Cardiac fibroblast (primary cell): ENCODE measurements at regions not wholly inside any gene's neighbourhood (a gene's known extent, or its start where the extent isn't known, plus 50 kb on each side); places are given as distances from the start of the nearest gene placed in this dataset.

Experiments
- DNase-seq, 2 donors: peaks; one replicate each; pipeline versions ENCODE4 v3.0.0 to v3.0.0-alpha.2; 2010; ENCODE audit warnings: low read depth in 2 of 2
- H3K4me3 ChIP-seq, 2 donors: replicated peaks in 1 of 2; 1 replicate in 1 of 2; 2 replicates in 1 of 2; pipeline ENCODE4 v1.5.1; 2011; ENCODE audit warnings: low read depth in 2 of 2, low read length in 2 of 2, mild to moderate bottlenecking in 2 of 2, moderate library complexity in 1 of 2
- TF ChIP-seq, protein P1 (sequence below): IDR thresholded peaks from one replicate; pipeline ENCODE4 v1.5.1; 2011; ENCODE audit warnings: low read depth, mild to moderate bottlenecking, low read length, inconsistent platforms

DNA sequence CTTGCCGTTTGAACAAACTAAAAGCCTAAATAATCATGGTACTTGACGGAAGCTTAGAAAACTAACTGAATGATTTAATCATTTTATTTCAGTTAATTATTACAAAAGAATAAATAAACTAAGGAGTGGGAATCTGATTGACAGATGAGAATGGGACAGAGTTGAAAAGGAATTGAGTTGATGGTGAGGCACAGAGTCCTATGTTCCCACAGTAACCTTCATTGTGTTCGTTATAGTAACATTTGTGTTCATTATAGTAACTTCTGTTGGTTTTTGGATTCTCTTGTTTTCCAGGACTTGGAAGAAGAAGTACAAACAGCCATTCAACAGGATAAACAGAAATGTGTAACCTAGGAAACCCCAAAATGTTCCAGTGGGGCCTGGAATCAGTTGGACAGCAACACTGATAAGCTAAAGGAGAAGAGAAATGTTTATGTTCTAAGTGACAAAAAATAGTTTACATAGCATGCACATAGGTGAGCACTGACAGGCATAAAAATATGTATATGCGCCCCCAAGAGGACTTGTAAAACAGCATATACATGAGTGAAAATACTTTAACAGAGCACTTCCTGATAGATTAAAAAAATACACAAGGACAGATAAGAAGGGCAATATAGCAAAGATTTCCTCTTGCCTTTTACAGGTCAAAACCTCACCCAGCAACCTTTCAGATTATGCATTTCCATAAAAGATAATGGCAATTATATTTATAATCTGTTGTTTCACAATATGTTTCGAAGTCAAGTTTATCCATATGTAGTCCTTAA lies 218.6 kb upstream of the HTR2C start:
- TF ChIP-seq, protein P1, sequence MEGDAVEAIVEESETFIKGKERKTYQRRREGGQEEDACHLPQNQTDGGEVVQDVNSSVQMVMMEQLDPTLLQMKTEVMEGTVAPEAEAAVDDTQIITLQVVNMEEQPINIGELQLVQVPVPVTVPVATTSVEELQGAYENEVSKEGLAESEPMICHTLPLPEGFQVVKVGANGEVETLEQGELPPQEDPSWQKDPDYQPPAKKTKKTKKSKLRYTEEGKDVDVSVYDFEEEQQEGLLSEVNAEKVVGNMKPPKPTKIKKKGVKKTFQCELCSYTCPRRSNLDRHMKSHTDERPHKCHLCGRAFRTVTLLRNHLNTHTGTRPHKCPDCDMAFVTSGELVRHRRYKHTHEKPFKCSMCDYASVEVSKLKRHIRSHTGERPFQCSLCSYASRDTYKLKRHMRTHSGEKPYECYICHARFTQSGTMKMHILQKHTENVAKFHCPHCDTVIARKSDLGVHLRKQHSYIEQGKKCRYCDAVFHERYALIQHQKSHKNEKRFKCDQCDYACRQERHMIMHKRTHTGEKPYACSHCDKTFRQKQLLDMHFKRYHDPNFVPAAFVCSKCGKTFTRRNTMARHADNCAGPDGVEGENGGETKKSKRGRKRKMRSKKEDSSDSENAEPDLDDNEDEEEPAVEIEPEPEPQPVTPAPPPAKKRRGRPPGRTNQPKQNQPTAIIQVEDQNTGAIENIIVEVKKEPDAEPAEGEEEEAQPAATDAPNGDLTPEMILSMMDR: no peak
- DNase-seq: no peak
- H3K4me3 ChIP-seq: no peak overlapping the region

DNA sequence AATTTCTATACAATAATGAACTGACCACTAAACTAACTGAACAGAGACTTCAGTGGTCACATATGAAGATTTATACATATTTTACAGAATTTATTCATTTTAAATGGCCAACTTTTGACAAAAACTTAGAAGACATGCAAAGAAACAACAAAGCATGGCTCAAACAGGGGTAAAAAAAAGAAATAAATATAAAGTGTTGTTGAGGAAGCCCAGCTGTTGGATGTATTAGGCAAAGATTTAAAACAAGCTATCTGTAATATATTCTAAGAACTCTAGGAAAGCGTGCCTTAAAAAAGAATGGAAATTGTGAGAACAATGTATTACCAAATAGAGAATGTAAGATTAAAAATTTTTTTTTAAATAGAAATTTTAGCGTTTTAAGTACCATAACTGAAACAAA lies 210.9 kb upstream of the HTR2C start:
- no peak for DNase-seq
- H3K4me3 ChIP-seq: no peak overlapping the region
- TF ChIP-seq, protein P1: no peak

DNA sequence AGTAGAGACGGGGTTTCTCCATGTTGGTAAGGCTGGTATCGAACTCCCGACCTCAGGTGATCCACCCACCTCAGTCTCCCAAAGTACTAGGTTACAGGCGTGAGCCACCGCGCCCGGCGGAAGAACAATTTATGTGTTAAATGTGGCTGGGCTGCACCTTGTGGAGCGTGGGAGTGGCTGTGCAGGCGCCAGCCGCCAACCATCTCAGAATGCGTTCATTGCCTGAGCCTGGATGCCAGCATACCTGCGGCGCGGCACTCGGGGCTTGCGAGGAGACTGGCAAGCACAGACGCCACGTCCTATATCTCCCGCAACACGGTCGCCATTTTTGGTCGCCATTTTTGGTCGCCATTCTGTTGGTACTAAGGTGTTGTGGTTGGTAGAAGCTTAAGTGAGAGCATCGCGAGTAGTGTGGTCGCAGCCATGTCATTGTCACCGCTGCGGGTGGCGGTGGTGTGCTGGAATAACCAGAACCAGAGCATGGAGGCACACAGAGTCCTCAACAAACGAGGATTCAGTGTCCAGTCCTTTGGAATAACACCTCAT lies 193.6 kb upstream of the HTR2C start:
- TF ChIP-seq, protein P1: no peak
- DNase-seq: no peak
- no peak overlapping the region for H3K4me3 ChIP-seq
